Natural killer cell treated with Interleukin-12 subunit alpha and Interleukin-12 subunit beta and Interleukin-15 and Interleukin-18, amount 100 ng/mL, for 72 hours (primary cell): ENCODE measurements at regions not wholly inside any gene's neighbourhood (a gene's known extent, or its start where the extent isn't known, plus 50 kb on each side); places are given as distances from the start of the nearest gene placed in this dataset.
"Not testable (repeated sequence)": the region's sequence is repeated elsewhere in the genome, so short reads cannot be mapped to it uniquely, and the experiment has no call there.

Source experiments
- ATAC-seq, 2 donors: fragments of 150-1000 bp; cut with Tn5 transposase in 1 of 2; sonication (Bioruptor Pico), chemical (Tn5 transposase) in 1 of 2; 2 replicates each; pipeline ENCODE4 v1.10.0; 2021
- DNase-seq: peaks from one replicate; pipeline ENCODE4 v3.0.0; 2022; ENCODE audit warnings: low spot score
- H3K27ac Mint-ChIP-seq, 2 donors: 1 replicate in 1 of 2; 2 replicates in 1 of 2; pipeline ENCODE4 v1.8.0; 2022; ENCODE audit warnings: mixed read lengths in 2 of 2, mild to moderate bottlenecking in 1 of 2, moderate library complexity in 1 of 2
- H3K27me3 Mint-ChIP-seq, 2 donors: 1 replicate in 1 of 2; 2 replicates in 1 of 2; pipeline ENCODE4 v1.8.0; 2022; ENCODE audit warnings: mixed read lengths in 2 of 2
- H3K36me3 Mint-ChIP-seq: one replicate; pipeline ENCODE4 v1.8.0; 2022; ENCODE audit warnings: mixed read lengths
- H3K4me1 Mint-ChIP-seq, 2 donors: 1 replicate in 1 of 2; 2 replicates in 1 of 2; pipeline ENCODE4 v1.8.0; 2022; ENCODE audit warnings: low read depth in 2 of 2, mixed read lengths in 2 of 2, mild to moderate bottlenecking in 1 of 2
- H3K4me3 Mint-ChIP-seq: one replicate; pipeline ENCODE4 v1.8.0; 2022; ENCODE audit warnings: mixed read lengths
- H3K9me3 Mint-ChIP-seq: 2 replicates; pipeline ENCODE4 v1.8.0; 2022; ENCODE audit warnings: mixed read lengths

DNA sequence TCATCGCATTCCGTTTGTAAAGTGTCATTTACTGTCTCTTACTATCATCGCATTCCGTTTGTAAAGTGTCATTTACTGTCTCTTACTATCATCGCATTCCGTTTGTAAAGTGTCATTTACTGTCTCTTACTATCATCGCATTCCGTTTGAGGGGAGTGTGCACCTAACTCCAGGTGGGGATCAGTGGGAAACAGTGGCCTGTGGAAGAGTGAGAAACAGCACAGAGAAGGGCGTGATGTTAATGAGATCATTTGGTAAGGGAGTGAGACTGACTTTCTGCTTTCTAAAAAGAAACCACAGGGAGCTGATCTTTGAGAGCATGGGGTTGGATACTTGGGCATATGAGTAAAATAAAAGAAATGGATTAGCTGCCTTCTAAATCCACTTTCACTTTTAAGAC lies 77.5 kb upstream of the ZPLD1 start:
- not testable (repeated sequence) for H3K27ac Mint-ChIP-seq, H3K27me3 Mint-ChIP-seq, ATAC-seq, H3K4me1 Mint-ChIP-seq, H3K9me3 Mint-ChIP-seq, DNase-seq, H3K4me3 Mint-ChIP-seq, H3K36me3 Mint-ChIP-seq

DNA sequence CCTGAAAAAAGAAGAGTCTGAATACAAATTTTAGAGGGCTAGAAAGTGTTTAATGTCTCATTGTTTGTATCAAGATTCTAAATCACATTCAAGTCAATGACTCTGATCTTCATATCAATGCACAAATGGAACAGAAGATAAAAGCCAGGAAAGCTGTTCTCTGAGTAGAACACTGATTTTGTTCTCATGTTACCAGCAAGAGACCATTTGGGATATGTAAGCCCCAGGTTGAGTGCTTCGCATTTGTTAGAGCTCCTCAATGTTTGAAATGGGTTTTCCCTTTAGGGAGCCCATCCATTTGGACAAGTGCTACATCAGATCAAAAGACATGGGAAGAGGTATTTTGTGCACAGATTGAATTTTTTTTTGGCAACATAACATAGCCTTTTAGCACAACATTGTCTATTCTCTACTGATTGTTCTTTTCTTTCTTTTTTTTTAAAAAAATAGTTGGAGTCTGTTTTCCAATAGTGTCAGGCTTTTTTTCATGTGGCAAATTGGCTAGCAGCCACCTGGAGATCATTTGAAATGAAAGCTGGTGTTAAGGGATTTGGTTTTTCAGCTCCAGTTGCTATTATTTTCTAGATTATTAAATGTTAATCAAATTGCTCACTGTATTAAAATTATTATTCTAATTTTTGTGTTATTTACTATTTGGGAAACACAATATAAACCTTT lies 74.5 kb upstream of the ZPLD1 start:
- Mint-ChIP-seq H3K4me1 (no peaks in the 10 kb centered on the region), H3K36me3 (peaks cover 5% of the 10 kb centered on the region), H3K4me3 (no peak overlapping the region), H3K27me3 (no peaks in the 10 kb centered on the region), H3K27ac (no peak overlapping the region), H3K9me3 (peaks cover 8% of the 10 kb centered on the region)
- no peak for ATAC-seq
- no peak for DNase-seq

DNA sequence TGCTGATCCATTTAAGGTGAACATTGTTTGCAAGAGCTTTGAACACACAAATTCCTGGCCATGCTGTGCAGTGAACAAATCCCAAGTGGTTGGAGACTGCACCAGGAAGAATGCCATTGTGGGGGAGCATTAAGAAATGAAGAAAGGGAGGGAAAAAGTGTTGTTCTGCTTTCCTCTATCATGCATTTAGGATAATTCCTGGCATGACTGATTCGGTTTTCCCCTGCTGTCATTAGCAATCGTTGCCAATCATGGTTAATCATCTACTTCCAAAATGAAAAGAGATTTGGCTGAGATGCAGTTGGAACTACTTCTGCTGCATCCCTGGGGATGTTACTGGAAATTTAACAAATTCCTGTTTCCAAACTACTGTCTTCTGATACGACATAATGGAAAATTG lies 73.7 kb upstream of the ZPLD1 start:
- no peak overlapping the region for H3K27ac Mint-ChIP-seq
- H3K36me3 Mint-ChIP-seq: peaks cover 5% of the 10 kb centered on the region
- no peak for DNase-seq
- no peak for ATAC-seq
- H3K9me3 Mint-ChIP-seq: peaks cover 11% of the 10 kb centered on the region
- no peaks in the 10 kb centered on the region for H3K27me3 Mint-ChIP-seq
- H3K4me3 Mint-ChIP-seq: no peak overlapping the region
- no peaks in the 10 kb centered on the region for H3K4me1 Mint-ChIP-seq

GRCh38 chr3:102366116-102366515 lies 68.7 kb upstream of the ZPLD1 start:
- H3K36me3 Mint-ChIP-seq, ATAC-seq, H3K27ac Mint-ChIP-seq, H3K4me1 Mint-ChIP-seq, DNase-seq, H3K27me3 Mint-ChIP-seq, H3K4me3 Mint-ChIP-seq: not testable (repeated sequence)
- H3K9me3 Mint-ChIP-seq: peaks cover 24% of the 10 kb centered on the region

- Mint-ChIP-seq H3K9me3 (no peaks in the 10 kb centered on the region), H3K36me3 (no peaks in the 10 kb centered on the region), H3K27ac (no peak overlapping the region), H3K4me1 (no peaks in the 10 kb centered on the region), H3K4me3 (no peak overlapping the region), H3K27me3 (no peaks in the 10 kb centered on the region)
- no peak for ATAC-seq
- DNase-seq: no peak
Observed at GRCh38 chr3:102374863-102375634, 59.8 kb upstream of the ZPLD1 start.

- Mint-ChIP-seq H3K27me3 (no peaks in the 10 kb centered on the region), H3K4me3 (no peak overlapping the region), H3K36me3 (no peaks in the 10 kb centered on the region), H3K9me3 (peaks cover 3% of the 10 kb centered on the region), H3K4me1 (no peaks in the 10 kb centered on the region), H3K27ac (no peak overlapping the region)
- no peak for ATAC-seq
- DNase-seq: no peak
Observed at GRCh38 chr3:102378216-102378615, 56.6 kb upstream of the ZPLD1 start.

DNA sequence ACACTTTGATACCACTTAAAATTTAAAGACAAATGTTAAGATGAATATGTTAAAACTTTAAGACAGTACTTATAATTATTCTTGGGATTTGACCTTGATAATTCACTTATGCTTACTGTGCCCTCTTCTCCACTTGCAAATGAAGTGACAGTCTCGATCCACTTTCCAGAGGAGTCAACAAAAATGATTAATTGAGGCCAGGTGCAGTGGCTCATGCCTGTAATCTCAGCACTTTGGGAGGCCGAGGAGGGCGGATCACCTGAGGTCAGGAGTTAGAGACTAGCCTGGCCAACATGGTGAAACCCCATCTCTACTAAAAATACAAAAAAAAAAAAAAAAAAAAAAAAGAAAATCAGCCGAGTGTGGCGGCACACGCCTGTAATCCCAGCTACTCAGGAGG lies 52.6 kb upstream of the ZPLD1 start:
- not testable (repeated sequence) for DNase-seq, H3K27ac Mint-ChIP-seq, H3K9me3 Mint-ChIP-seq, ATAC-seq, H3K4me1 Mint-ChIP-seq, H3K36me3 Mint-ChIP-seq, H3K27me3 Mint-ChIP-seq, H3K4me3 Mint-ChIP-seq
